Umbilical cord (tissue), 1 donor: ENCODE measurements at regions not wholly inside any gene's neighbourhood (a gene's known extent, or its start where the extent isn't known, plus 50 kb on each side); places are given as distances from the start of the nearest gene placed in this dataset.

Experiments
- DNase-seq: peaks from one replicate; pipeline ENCODE4 v3.0.0-alpha.2; 2015; ENCODE audit warnings: low spot score

DNA sequence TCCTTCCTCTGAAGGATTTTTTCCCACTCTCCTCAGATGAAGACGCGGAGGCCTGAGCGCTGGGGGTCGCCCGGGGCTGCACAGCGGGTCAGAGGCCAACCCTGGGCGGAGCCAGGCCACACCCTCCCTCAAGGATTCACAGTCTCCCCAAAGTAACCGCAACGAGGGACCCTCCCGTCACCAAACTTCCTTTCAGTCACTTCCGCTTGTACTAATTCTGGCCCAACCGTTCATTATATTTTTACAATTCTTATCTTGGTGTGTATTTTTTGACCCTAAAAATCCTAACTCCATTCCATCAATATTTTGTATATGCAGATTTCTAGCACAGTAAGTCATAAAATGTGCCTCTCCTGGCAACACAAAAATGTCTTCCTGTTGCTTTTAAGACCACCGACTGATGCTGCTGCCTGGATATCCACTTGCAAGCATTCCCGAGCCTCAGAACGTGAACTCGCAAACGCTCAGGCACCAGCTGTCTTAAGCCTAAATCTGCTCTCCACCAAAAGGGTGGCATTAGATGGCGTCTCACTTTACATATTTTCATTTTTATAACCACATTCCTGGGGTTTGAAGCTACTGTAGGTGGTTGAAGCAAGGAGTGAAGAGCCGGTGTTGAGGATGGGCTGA is 128.0 kb downstream of the DLL1 start:
- no peak for DNase-seq

DNA sequence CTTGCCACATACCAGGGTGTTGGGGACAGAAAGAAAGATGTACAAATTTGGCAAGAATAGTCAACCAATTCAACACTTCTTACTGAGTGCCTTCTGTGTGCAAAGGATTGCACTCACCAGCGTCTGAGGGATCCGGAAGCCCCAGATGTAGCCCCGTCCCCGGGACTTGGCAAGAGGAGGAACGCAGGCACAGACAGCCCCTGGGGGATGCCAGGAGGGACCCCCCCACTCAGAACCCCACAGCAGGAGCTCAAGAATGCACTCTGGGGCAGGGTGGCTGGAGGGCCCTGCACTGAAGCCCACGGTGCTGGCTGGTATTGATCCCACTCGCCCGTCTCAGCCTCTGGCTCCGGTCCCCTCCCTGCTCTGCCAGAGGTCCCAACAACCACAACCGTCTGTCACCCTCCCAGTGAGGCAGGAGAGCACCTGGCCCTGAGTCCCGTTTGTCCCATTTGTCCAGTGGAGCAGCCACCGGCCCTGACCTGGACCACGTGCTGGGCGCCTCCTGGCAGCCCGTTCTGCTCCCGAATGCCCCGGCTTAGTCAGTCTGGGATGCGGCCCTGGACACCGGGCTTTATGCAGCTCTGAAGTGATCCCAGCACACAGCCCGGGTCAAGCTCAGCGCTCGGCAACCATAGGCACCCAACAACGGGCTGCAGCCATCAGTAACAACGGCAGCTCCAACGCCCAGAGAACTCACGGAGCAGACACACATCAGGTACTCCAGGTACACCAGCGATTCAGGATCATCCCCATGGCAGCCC is 128.7 kb downstream of the DLL1 start:
- no peak for DNase-seq

DNA sequence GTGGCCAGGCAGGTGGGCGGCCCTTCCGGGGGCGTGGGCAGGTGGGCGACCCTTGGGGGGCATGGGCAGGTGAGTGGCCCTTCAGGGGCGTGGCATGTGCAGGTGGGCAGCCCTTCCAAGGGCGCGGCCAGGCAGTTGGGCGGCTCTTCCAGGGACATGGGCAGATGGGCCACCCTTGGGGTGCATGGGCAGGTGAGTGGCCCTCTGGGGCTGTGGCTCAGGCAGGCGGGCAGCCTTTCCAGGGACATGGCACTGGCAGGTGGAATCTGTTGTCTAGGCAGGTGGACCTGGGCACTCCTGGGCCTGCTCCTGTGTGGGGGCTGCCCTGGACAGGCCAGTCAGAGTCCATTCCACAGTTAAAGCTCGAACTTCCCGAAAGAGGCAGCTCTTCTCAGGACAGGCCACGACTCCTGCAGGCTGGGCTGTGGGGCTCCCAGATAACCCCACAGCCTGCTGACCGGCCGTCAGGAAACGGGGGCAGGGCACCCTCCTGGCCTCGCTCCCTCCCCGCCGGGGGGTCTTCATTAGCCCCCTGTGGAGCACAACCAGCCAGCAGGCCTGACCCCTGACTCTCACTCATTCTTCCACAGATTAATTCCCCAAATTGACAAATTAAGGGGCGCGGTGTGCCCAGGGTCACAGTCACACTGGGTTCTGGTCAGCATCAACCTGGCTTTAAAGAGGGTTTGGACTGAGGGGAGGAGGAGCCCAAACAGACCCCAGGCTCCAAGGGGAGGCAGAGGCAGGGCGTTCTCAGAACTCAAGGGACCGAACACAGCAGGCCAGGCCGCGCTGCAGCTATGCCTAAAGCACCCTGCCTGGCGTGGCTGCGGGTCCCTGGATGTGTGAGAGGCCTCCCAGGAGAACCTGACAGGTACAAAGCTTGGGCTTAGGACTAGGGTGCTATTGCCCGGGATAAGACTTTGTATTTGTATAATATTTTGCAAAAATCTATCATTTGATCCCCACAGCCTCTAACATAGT is 130.0 kb downstream of the DLL1 start:
- no peak for DNase-seq

DNA sequence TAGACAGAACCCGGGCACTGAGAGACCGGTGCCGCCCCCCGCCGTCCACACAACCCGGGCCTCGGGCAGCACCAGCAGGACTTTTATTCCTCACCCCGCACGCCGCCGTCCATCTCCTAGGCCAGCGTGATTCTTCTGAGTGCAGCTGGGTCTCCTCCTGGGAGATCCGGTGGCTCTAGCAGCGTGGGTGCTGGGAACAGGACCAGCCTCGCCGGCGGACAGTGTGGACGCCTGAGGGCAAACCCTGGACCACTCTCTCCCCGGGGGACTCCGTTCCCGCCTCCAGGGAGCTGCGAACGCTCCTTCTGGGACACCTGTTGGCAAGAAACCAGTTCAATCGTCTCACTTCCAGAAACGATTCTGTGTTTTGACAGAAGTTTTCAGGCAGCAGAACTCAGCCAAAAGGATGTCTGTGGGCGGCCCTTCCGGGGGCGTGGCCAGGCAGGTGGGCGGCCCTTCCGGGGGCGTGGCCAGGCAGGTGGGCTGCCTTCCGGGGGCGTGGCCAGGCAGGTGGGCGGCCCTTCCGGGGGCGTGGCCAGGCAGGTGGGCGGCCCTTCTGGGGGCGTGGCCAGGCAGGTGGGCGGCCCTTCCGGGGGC is 130.7 kb downstream of the DLL1 start:
- DNase-seq, result no peak

DNA sequence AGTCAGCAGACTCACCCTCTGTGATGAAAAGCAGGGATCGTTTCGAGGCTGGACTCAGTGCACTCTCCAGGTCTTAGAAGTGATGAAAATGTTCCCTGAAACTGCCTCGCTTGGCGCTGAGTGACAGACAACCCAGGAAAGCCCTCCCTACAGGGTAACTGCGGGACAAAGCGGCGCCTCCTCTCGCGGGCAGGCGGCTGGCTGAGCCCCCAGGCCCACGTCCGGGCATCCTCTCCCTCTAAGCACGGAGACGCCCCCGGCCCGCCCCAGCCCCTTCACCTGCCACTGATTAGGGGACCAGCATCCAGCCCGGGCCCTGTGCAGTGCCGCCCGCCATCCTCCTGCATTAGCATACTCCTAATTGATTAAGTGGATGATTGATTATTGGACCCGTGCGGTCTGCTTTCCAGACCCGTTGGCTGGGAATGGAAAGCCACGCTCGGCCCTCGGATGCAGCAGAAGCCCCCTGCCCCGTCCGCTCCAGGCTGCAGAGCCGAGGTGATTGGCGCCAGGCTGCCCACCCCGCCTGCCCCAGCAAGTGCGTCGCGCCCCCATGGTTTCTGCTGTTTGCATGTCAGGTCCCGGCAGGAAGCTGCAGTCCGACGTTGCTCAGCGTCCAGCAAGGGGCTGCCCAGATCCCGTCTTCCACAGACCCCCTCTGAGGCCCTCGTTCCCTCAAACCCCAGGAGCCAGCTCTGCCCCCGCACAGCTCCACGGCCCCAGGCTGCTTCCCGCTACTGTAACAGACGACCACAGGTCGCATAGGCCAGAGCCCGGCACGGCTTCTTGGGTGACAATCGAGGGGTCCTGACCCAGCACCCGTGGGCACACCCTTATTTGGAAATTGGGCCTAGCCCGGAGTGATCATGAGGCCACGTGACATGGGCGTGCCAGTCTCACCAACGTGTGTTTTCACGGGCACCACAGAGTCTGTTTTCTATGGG is 131.6 kb downstream of the DLL1 start:
- no peak for DNase-seq

DNA sequence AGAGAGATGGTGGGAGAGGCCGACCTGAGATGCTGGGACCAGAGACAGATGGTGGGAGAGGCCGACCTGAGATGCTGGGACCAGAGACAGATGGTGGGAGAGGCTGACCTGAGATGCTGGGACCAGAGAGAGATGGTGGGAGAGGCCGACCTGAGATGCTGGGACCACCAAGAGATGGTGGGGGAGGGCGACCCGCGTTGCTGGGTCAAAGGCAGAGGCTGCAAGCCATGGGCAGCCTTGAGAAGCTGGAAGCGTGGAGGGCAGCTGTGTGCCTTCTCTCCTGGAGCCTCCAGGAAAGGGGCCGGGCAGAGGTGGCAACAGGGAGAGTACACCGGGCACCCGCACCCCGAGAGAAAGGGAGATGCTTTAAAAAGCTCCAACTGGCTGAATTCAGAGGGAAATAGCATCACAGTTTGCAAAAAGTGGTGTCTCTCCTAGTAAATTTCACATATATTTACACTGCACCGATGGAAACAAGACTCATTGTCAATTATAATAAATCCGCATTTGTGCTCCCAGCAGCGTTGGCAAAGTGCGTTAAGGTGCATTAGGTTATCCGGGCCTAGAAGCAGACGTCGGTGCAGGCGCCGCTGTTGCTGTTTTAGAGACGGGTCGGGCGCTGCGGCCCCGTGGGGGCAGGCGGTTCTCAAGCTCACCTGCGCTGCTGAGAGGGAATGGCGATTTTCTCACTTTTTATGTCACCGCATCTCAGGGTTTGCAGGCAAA is 132.4 kb downstream of the DLL1 start:
- DNase-seq, result no peak

DNA sequence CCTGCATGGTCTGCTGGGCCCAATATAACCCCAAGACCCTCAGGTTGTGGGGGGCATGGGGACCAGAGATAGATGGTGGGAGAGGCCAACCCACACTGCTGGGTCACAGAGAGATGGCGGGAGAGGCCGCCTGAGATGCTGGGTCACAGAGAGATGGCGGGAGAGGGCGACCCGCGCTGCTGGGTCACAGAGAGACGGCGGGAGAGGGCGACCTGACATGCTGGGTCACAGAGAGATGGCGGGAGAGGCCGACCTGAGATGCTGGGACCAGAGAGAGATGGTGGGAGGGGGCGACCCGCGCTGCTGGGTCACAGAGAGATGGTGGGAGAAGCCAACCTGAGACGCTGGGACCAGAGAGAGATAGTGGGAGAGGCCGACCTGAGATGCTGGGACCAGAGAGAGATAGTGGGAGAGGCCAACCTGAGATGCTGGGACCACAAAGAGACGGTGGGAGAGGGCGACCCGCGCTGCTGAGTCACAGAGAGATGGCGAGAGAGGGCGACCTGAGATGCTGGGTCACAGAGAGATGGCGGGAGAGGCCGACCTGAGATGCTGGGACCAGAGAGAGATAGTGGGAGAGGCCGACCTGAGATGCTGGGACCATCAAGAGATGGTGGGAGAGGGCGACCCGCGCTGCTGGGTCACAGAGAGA is 133.2 kb downstream of the DLL1 start:
- DNase-seq, result no peak

DNA sequence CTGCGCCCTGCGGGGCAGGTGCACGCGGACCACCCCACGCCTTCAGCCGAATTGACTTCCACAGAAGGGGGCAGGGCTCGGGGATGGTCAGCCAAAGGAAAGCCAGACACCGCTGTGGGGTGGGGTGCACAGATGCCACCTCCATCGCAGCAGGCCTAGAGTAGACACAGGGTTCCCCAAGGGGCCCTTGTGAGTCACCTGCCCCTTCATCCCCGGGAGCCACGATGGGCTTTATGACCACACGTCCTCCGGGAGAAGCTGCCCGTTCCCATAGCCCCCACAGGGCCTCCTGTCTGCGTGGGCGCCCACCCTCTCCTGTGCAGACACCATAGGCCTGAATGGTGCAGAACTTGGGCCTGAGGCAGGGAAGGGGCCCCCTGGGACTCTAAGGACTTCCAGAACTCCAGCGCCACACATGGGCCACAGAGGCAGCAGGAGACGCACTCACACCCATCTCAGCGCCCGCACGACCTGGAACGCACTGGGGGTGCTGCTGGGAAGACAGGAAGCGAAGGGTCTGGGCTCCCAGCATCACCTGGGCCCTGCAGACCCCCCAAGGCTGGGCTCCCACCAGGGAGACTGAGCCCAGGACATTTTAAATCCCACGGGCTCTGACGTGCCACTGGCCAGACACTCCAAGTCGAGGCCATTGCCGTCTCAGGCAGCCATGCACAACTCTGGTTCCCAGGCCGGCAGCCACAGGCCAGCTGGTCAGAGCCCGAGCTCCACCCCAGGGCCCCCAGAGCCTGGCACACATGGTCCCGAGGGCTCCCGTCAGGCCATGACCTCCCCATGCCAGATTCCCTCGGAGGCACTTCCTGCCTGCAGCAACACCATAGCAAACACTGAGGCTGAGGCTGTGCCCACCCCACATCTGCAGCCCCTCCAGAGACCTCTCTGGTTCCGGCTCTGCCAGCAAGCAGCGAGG is 134.2 kb downstream of the DLL1 start:
- no peak for DNase-seq

DNA sequence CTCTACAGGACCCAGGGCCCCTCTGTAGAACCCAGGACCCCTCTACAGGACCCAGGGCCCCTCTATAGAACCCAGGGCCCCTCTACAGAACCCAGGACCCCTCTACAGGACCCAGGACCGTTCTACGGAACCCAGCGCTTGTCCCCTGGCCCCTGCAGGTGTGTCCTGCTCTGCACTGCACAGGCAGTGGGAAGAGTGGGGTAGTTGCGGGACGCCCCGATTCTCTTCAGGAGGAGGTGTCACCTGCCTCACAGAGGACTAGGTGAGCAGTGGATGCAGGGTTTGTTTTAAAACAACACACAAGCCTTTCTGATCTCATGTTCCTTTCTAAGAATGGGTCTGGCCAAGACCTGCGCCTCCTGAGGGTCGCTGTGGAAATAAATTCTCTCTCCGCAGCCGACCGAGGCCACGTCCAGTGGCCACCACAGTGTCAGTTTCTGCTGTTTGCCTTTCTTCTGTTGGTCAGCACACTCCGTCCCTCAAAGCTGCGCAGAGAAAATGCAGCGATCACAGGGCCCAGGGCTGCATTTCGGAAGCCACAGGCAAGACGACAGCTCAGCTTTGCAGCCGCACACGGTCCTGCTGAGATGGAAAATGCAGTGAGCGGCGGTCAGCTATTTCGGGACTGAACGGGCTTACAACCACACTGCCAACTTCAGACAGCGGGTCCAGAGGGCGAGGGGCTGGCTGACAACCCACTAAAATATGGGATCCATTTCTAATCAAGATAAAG is 135.2 kb downstream of the DLL1 start:
- DNase-seq, result no peak

DNA sequence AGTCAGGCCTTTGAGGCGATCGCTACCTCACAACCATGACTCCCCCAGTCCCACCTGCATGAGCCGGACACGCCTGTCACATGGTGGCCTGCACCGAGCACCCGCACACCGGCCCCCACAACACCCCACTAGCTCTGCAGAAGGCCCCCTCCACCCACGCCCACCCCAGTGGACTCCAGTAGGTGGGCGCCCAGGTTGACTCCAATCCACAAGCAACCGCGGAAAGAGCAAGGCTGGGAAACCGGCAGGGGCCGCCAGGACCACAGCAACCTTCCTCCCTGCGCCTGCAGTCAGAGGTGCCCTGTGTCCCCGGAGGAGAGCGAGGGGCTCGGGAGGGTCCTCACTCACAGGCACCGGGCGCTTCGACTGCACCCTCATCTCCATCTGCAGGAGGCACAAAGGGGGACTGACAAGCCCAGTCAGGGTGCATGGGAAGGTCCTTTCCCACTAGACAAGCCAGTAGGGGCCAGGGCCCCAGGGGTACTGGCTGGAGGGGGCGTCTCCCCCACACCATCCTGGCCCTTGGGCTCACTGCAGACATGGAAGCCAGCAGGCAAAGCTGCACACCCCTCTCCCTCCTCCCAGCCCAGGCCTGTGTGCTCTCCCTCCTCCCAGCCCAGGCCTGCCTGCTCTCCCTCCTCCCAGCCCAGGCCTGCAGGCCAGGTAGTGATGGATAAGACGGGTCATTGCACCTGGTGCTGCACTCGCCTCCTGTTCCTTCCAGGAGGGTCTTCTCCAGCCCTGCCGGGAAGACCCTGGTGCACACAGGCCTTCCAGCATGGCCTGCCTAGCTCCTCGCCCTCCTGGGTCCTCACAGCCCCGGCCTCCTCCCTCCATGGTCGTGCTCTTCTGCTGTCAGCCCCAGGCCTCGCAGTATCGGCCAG is 137.2 kb downstream of the DLL1 start:
- DNase-seq, result no peak

DNA sequence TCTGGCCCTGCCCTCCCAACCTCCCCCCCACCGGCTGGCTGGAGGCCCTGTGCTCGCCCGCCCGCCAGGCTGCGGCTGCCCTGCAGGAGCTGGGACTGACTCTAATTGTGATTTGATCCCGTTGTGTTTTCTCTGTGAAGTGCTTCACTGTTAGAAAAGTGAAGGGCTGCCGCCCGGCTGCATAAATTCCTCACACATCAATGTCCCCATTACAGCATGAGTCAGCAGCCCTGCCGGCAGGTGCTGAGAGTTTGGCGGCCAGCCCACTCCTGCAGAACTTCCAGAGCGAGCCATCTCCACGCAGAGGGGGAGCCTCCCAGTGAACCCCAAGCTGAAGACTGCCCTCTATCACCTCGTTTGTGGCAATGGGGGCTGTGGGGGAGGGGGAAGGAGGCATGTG is 137.9 kb downstream of the DLL1 start:
- peak; percentile 29 for DNase-seq

DNA sequence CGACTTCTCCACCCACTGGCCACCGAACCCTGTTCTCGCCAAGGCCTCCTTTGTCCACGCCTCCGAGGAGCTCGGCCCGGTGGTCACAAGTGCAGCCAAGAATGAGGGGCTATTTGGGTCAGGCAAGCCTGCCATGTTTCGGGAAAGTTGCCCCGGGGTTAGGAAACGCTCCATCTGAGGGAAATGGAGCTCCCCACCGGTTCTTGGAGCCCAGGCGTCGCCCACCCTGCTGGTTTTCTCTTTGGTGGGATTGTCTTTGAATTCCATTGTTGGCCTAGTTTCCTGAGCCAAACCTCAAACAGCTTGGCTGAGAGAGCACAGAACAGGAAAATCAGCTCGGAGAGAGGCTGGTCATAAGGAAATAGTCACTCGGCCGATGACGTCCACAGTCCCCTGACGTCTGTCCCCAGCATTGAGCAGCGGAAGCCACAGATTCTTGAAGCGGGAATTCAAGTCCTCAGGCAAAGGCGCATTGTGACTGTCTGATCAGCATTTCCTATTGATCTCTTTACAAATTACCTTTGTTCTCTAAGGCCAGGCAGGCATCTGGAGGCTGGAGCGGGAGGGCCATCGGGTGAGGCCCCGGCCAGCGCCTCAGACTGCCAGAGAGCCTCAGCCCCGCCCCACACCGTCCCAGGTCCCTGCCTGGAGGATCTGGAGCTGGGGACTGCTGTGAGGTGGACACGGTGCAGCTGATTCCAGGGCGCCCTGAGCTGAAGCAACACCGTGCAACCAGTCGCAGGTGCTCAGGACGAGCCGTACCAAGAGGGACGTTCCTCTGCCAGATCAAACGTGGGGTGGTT is 138.6 kb downstream of the DLL1 start:
- peak; percentile 38 for DNase-seq

DNA sequence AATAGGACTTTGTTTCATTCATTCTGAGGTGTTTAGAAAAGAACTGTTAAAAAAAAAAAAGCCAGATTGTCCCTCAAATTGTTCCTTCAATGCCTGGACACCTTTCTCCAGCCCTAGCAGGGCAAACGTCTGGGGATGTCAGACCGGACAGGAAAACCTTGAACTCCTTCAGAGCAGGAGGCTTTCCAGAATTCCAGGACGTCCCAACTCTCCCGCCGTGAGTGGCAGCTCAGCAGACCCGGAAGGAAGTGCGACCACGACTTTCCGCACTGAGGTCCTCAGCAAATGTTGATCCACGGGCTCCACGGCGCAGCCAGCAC is 139.1 kb downstream of the DLL1 start:
- DNase-seq, result no peak

DNA sequence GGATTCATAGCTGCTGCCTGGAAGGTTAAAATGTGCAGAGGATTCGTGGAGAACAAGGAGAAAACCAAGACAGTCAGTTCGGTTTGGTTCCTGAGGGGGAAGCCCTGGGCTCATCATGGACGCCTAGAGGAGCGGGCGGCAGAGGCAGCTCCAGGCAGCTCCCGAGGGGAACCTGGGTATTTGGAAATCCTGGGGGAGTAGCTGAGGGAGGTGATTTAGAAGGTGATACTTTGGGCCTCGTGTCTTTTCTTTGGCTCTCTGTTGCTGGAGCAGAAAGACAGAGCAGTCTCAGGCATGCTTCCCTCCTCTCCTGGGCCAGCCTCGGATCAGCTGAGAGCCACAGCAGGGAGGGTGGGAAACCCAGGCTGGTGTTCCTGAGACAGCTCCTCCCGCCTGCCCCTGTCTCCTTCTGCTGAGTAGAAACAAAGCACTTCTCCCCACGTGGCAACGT is 139.5 kb downstream of the DLL1 start:
- DNase-seq, result peak; percentile 13

DNA sequence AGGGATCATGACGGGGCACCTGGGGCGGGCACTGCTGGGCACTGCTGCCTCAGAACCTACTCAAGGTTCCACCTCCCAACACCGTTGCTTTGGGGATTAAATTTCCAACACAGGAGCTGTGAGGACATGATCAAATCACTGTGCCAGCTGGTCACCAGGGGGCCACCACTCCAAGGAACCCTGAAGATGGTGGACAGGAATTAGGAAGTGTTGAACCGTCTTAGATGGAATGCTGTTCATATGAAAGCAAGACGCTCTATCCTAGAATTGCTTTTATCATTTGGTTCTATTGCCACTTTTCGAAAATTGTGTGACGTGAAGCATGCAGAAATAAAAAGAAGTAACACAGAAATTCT is 140.3 kb downstream of the DLL1 start:
- DNase-seq, result no peak
